Adrenal gland (tissue), 5 donors: ENCODE measurements at regions not wholly inside any gene's neighbourhood (a gene's known extent, or its start where the extent isn't known, plus 50 kb on each side); places are given as distances from the start of the nearest gene placed in this dataset.

Source experiments
- POLR2A ChIP-seq, 2 donors: fragments of 450-650 bp; IDR thresholded peaks; one replicate each; pipeline ENCODE4 v1.6.1; 2017; ENCODE audit warnings: antibody characterized with exemption in 2 of 2, mild to moderate bottlenecking in 2 of 2, moderate library complexity in 1 of 2
- TF ChIP-seq, protein P1 (sequence below), 6 experiments: fragments of 450-650 bp in 4 of 6; fragments of 200-600 bp in 2 of 6; sonication (generic) in 1 of 6; IDR thresholded peaks; 1 replicate in 5 of 6; 2 replicates in 1 of 6; pipeline versions ENCODE4 v1.5.1 to v1.8.0; 2016 to 2021; ENCODE audit warnings: antibody characterized with exemption in 6 of 6, mild to moderate bottlenecking in 2 of 6, moderate library complexity in 1 of 6
- donor health status: DM: no; HTN: no; CAD: no.

DNA sequence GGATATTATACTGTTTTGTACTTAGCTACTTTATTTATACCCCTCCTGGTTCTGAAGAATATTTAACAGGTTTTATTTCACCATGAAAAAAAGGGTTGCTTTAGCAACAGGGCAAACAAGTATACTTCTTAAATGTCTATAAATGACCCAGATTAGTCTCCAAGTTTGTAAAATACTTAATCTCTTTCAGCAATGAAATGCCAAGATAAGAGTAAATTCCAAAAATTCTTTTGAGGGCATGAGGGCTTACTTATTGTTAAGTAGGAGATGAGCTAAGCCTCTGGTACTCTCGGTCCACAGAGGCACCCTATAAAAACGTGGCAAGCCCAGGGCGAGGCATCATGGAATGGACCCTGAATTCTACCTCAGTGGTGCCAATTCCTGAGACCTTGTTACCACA lies 264.8 kb upstream of the NSMCE3 start:
- TF ChIP-seq, protein P1, sequence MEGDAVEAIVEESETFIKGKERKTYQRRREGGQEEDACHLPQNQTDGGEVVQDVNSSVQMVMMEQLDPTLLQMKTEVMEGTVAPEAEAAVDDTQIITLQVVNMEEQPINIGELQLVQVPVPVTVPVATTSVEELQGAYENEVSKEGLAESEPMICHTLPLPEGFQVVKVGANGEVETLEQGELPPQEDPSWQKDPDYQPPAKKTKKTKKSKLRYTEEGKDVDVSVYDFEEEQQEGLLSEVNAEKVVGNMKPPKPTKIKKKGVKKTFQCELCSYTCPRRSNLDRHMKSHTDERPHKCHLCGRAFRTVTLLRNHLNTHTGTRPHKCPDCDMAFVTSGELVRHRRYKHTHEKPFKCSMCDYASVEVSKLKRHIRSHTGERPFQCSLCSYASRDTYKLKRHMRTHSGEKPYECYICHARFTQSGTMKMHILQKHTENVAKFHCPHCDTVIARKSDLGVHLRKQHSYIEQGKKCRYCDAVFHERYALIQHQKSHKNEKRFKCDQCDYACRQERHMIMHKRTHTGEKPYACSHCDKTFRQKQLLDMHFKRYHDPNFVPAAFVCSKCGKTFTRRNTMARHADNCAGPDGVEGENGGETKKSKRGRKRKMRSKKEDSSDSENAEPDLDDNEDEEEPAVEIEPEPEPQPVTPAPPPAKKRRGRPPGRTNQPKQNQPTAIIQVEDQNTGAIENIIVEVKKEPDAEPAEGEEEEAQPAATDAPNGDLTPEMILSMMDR (IDR thresholded peaks at IDR 0.05) = no peak
- TF ChIP-seq POLR2A (IDR thresholded peaks at IDR 0.05) = no peak
